Activated CD8-positive, alpha-beta memory T cell treated with anti-CD3 and anti-CD28 coated beads for 48 hours (primary cell): ENCODE measurements at regions not wholly inside any gene's neighbourhood (a gene's known extent, or its start where the extent isn't known, plus 50 kb on each side); places are given as distances from the start of the nearest gene placed in this dataset.

Experiments
- DNase-seq, 3 experiments: peaks; one replicate each; pipeline ENCODE4 v3.0.0-alpha.2; 2020; ENCODE audit warnings: low read depth in 2 of 3, low spot score in 2 of 3

DNA sequence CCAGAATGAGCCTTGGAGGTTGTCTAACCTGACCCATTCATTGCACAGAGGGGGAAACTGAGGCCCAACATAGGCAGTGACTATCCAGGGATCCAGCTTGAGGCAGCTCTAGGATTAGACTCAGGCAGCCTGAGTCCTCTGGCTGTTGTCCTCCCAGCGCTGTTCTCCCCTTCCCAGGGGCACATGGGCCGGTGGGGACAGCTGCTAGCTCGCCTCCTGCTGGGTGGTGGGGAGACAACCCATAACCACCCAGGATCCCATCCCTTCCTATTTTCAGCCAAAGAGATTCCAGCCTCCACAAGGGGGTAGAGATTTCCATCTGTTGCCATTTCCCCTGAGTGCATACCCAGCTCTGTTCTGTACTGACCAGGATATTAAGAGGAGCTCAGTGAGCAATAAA is 145.1 kb upstream of the GPR26 start:
- DNase-seq = no peak

DNA sequence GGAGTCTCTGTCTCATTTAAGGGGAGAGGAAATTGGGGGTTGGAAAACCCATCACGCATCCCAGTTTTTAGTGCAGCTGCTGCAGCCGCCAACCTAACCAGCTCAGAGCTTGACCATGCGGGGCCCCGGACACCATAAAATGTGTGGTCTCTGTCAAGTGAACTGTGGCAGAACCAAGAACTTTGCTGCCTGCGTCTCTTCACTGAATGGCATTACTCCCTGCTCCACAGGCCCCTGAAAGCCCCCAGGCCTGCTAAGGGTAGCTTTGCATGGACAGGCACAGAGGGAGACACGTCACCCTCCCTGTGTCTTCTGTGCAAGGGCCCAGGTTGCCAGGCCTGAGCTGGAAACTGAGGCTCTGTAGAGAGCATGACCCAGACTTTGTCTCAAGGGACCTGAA is 144.6 kb upstream of the GPR26 start:
- no peak for DNase-seq

DNA sequence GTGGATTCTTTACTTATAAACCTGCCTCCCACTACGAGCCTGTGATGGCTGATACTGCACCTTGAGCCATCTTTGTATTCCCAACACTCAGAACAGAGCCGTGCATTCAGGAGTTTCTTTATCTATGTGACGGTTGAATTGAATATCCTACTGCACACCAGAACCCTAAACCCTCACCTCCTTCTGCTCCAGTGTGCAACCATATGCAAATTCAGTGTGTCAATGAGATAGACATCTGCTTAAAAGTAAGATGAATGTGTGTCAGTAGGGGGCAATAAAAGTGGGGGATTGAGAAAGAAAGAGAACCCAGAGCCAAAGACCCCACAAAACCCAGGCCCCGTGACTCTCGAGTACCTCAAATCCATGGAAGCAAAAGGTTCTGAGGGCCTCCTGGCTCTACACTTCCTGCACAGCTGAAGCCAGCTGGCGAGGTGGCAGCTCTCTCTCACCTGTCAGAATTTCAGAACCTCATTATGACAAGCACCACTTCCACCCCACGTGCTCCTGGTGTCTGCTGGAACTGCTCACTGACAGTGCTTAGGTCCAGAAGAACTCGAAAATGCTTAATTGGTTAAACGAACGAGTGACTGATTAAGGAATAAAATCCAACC is 143.3 kb upstream of the GPR26 start:
- DNase-seq = no peak

DNA sequence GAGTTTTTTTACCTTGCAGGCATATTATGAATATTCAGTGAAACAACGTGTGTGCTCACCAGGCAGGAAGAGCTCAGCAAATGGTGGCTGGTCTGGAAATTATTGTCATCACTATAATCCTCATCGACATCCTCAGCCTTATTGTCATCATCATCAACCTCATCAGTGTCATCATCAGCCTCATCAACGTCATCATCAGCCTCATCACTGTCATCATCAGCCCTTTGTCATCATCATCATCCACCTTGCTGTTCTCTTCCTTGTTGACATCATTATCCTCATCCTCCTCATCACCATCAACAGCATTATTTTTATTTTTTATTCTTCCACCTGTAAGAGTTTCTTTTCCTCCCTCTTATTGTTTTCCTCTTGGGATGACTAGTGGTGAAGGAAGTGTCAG is 142.3 kb upstream of the GPR26 start:
- no peak for DNase-seq

DNA sequence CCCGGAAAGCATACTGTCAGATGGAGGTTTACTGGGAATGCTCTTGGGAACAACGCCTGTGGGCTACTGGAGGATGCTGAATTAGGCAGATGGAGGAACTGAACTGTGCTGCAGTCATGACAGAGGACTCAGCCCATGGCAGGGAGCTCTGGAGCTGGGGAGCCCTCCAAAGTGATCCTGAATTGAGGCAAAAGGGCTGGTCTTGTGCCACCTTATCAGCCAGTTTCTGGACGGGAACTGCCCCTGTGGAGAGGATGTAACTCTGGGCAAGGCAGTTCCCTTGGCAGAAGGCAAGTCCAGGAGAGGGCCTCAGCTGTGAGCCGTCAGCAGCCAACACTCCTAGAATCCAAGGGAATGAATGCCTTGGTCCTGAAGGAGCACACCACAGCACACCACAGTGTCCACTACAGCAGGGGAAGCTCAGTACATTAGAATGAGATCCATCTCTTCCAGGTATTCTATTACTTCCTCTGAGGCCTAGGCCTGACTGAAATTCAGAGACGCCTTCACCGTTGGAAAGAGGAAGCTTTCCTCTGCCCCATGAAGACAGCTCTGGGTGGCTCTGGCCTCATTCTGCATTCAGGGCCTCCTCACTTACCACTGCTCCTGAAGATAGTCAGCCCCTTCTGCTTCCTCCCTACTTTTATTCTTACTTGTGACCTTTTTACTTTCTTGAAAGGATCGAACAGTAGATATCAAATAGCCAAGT is 139.6 kb upstream of the GPR26 start:
- DNase-seq = no peak

DNA sequence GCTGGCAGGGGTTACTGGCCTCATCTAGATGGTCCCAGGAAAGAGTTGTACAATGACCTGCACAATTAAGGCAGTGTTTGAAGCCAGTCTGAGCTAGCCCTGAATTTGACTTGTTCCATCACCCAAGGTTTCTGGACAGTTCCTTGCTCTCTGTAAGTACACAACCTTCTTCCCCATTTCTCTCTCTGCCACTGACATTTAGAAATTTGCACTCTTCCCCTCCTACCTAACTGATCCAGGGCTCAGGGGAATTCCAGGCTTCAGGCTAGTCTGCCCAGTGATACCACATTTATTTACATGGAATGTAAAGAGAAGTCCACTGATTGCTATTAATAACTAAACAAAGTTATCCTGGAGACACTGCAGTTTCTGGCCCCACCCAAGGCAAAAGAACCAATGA is 139.0 kb upstream of the GPR26 start:
- DNase-seq = no peak

DNA sequence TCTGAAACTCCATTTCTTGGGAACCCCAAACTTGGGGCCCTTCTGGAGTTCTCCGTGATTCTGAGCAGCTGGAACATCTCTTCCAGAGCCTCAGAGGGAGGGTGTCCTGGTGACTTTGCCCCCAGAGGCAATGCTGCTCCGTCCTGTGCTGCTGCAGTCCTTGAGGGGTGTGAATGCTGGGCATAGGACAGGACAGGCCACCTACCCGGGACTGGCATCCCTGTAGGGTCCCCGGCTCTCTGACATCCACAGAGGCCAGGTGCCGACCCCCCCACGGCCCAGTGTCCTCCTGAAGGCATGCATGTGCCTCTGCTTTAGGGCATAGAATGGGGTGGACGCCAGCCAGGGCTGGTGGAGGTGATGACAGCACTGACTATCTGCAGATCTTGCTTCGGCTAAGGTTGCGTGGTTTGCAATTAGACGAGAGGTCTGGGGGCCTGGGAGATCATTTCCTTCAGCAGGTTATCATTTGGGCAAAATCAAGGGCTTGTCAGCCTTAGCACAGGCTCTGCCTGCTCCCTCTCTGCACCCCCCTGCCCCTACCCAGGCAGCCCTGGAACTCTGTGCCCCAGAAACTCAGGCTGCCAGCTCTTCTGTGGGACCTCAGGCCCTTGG is 136.9 kb upstream of the GPR26 start:
- DNase-seq = no peak

DNA sequence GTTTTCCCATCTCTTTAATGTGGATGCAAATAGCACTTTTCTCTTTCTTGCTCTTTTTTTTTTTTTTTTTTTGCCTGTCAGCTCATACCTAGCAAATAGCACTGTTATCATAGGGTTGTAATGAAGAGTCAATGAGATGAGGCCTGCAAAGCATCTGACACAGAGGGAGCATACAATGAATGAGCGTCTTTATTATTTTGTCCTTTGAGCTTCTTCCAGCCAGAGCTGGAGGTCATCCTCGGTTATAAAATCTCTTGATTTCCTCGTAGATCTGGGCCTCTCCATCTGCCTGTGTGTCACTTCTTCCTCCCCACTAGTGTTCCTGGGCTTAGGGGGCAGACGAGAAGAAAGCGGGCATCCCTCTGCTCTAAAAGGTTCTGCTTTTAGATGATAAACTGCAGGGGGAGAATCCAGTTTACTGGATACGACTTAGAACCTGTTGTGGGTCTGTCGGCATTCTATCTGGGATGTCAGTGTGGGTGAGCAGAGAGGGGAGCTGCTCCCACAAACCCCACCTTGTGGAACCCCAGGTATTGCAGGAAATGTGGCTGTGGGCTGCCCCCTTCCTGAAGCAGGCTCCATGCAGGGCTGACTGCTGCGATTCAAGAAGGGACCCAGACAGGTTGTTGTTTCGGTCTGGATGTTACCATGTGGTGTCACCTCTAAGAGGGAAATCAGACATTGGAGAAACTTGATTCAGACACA is 135.8 kb upstream of the GPR26 start:
- DNase-seq = no peak

DNA sequence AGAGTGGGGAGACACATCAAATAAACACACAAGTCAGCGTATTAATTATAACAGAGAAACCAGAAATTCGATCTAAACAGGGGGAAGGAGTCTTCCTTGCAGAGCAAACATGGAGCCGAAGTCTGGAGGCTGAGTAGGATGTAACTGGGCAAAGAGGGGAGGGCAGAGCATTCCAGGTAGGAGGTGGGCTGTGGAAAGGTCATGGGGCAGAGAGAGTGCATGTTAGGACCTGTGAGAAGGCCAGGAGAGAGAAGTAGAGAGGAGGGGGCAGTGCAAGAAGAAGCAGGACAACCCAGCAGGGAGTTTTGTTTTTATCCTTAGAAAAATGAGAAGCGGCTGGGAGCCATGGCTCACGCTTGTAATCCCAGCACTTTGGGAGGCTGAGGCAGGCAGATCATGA is 130.8 kb upstream of the GPR26 start:
- DNase-seq = no peak

DNA sequence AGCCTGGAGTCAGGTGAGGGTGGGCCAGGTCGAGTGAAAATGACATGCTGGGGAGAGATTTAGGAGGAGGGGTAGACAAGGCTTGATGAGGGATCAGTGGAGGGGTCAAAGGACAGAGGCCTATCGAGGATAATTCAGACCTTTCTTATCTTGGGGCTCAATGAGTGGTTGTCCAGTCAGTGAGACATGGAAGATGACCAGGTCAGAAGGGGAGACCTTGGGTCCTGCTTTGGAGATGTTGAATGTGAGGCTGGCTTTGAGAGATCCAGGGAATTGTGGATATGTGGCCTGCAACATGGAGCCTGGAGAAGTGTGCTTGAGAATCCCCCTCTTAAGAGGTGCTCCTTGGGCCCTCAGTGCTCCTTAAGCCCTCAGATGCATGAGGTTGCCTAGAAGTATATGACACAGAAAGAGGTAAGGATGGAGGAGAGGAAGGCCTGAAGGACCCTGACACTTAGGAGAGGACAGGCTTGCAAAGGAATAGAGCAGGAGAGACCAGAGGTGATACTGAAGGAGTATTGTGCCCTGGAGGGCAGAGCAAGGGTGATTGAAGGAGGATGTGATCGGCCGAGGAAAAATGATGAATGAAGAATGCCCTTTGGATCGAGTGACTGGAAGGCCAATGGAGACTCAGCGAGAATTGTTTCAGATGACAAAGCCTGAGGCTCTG is 129.8 kb upstream of the GPR26 start:
- DNase-seq = no peak

DNA sequence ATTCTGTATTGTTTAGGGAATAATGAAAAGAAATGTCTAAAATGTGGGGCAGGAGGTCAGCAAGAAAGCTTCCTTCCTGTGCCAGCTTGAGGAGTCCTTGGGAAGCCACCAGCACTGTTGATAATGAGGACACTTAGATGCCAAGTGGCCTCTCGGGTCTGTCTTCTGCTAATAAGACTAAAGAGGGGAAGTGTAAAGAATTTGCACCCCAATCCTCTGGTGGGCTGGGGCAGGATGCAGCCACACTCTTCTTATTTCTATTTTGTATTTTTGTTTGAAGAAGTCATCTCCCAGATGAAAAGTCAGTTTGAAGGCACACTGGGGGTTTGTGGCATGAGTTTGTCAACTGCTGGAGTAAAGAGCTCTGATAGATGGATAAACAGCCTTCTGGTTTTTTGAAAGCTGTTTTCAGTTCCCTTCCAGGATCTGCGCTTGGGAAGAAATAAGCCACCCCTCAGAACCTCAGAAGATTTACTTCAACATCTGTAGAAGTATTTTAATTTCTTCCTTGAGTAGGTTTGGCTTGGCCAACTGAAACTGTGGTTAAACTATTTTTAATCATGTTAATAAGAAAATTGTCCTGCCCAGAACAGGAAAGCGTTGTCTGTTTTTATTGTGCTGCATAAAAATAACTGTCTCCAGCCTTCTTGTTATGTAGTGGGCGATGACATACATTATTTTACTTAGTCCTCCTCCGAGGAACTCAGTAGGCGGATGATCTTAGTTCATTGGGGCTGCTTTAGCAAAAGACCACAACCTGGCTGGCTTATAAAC is 128.8 kb upstream of the GPR26 start:
- DNase-seq = no peak

DNA sequence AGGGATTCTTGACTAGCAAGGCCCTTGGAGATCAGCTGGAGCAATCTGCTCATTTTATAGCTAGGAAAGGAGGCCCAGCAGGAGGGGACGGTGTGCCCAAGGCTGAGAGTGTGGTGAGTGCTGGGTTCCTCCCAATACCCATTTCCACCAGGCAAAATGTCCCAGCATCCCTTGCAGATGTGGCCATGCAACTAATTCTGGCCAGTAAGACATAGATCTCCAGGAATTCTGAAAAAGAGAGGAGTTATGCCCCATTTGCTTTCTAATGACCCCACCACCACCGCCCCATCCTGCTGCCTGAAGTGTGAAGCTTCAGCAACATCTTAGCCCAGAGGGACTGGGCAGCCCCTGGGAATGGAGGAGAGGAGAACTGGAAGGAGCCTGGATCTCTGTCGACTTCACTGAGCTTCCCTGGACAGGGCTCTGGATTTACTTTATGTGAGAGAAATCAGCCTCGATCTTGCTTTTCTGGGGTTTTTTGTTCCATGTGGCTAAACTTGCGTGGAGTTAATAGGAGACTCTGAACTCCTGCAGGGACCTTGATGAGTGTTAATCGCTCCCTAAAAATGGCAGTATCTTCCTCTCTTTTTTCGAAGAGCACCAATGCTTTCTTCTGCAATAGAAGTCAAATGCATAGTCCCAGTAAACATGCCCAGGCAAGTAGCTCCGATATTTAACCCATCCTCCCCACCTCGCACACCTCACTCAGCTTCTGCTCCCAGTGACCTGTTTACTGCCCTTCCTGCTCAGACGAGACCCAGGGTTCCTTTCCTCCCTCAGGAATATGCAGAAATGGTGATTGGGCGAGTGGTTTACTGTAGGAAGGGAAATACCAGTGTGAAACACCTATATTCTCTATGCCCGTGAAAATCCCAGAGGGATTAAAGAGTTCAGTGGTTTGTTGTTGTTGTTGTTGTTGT is 127.5 kb upstream of the GPR26 start:
- no peak for DNase-seq

DNA sequence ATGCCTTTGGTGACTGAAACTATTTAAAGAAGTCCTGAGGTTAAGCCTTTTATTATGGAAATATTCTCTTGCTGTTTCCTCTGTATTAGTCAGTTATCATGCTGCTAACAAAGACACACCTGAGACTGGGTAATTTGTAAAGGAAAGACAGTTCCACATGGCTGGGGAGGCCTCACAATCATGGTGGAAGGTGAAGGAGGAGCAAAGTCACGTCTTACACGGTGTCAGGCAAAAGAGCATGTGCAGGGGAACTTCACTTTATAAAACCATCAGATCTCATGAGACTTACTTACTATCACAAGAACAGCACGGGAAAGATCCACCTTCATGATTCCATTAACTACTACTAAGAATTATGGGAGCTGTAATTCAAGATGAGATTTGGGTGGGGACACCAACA is 121.2 kb upstream of the GPR26 start:
- DNase-seq = no peak

DNA sequence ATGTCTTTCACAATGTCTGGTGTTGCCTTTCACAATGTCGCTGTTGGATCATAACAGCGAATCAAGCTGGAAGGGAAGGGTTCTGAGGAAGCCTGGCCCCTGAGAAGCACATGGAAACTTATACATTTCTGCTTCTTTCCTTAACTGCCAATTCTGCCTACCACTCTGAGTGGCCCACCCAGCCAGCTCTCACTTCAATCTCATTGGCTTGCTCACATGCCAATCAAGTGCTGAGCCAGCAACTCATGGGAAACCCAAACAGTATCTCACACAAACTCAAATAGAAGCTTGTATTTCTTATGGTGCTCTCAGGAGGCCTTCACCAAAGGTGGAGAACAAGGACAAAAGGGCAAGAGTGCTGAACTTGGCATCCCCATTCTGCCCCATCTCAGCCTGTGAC is 117.4 kb upstream of the GPR26 start:
- no peak for DNase-seq

DNA sequence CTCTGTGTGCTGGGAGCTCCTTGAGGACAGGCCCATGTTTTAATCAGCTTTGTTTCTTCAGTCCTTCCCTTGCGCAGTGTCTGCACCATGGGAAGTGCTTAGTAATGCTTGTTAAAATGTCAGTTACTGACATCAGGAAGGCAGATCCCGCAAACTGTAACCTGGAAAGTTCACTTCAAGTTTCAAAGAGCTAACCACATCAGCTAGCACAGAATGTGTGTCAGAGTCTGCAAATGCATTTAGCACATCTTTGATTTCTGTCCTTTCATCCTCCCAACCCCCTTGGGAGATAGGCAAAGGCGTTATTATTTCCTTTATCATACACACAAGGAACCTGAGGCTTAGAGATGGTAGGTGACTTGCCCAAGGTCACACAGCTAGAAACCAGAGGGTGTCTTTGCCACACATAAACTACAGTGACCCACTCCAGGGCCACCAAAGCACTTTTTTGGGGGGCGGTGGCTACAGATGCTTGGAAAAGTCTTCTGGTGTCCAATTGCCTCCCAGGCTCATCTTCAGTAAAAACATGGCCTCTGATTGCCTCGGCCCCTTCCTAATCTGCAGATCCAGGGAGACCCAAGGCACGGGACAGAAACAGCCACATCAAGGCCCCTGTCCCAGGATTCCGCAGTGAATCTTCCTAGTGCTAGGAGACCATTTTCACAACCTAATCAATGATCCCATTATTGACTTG is 116.2 kb upstream of the GPR26 start:
- DNase-seq = no peak

DNA sequence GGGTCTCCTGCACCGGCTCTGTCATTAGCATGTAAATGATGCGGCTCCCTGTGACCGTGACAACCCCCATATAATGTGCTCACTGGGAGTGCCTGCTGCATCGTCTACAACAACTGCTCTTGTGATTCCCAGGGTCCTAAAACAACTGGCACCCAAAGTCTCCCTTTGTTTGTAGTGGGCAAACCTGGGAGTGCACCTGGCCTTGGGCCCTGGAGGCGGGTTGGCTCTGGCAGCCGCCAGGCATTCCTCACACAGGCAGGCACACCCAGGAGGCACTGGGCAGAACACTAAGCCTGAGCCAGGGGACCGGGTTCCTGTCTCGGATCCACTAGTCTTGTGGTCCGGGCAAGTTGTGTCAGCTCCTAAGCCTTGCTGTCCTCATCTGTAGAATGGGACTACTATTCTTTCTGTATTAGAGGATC is 115.5 kb upstream of the GPR26 start:
- DNase-seq = no peak

DNA sequence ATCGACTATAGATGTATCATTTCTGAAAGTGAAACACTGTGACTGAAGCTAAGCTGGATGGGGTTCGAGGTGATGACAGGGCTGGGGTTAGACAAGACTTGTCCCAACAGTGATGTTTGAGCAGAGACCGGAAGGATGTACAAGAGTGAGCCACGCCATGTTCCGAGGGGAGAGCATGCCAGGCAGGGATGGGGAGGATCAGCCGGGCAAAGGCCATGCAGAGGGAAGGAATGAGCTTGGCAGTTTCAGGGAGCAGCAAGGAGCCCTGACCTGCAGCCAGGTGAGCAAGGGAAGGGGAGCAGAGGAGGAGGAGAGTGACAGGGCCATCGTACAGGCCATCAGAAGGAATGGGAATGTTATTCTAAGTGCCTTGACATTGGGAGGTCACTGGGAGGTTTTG is 114.9 kb upstream of the GPR26 start:
- DNase-seq = no peak

DNA sequence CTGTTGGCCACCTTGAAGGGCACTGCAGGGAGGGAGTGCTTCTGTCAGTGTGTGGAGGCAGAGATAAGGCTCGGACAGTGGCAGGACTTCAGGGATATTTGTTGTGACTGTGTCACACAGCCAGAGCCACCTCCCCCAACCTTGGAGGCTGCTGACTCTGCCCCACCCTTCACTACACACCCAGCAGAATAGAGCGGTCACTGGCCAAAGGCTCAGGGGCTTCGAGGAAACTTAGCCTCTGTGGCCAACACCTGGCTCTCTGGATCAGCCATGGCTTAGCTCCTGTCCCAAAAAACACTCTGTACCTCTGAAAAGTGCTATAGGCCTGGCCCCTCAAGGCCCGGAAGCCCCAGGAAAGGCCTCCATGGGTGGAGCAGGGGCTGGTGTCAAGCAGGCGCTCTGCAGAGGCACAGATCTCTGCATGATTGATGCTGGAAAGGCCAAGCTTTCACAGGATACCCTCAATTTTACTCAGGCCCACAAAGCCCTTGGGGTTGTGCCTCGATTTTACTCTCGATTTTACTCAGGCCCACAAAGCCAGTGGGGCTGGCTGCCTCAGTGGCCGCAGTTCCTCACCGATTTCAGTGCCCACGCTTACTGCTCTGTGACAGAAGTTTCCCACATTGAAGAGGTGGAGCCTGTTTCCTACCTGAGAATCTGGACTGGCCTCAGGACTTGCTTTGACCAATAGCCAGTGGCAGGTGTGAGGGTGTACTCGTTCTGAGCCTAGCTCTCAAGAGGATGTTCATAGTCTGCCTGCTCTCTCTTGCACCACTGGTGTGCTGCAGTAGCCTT is 113.2 kb upstream of the GPR26 start:
- DNase-seq = no peak
